Left lung (tissue), 4 donors: ENCODE measurements at regions not wholly inside any gene's neighbourhood (a gene's known extent, or its start where the extent isn't known, plus 50 kb on each side); places are given as distances from the start of the nearest gene placed in this dataset.

Experiments used
- ATAC-seq: fragments of 200-7000 bp; cut with Tn5 transposase; one replicate; pipeline ENCODE4 v1.9.1; 2020; ENCODE audit warnings: moderate library complexity
- DNase-seq, 4 donors: peaks; one replicate each; pipeline ENCODE4 v3.0.0-alpha.2; 2013 to 2020
- H3K27ac ChIP-seq, 2 donors: fragments of 200-600 bp; sonication (generic) in 1 of 2; one replicate each; pipeline versions ENCODE4 v1.5.0 to v1.8.0; 2020 to 2021
- H3K27me3 ChIP-seq, 2 donors: fragments of 200-600 bp; sonication (generic) in 1 of 2; one replicate each; pipeline versions ENCODE4 v1.5.0 to v1.8.0; 2020 to 2021
- H3K36me3 ChIP-seq, 2 donors: fragments of 200-600 bp; sonication (generic) in 1 of 2; one replicate each; pipeline versions ENCODE4 v1.5.0 to v1.8.0; 2020 to 2021
- H3K4me1 ChIP-seq, 2 donors: fragments of 200-600 bp; one replicate each; pipeline ENCODE4 v1.8.0; 2021
- H3K4me3 ChIP-seq, 2 donors: fragments of 200-600 bp; sonication (generic) in 1 of 2; one replicate each; pipeline versions ENCODE4 v1.5.0 to v1.8.0; 2020 to 2021; ENCODE audit warnings: mild to moderate bottlenecking in 1 of 2
- H3K9me3 ChIP-seq, 2 donors: fragments of 200-600 bp; sonication (generic) in 1 of 2; one replicate each; pipeline versions ENCODE4 v1.5.0 to v1.8.0; 2020 to 2021
- intact Hi-C, 2 donors: fragments of 100-400 bp; cut with DNase I; formaldehyde crosslinking; loops; one replicate each; pipeline versions ENCODE4 v1.11.2 to v1.14.2; 2022
- TF ChIP-seq, protein P1 (sequence below), 2 donors: fragments of 200-600 bp; sonication (generic) in 1 of 2; IDR thresholded peaks; one replicate each; pipeline versions ENCODE4 v1.5.0 to v1.8.0; 2021; ENCODE audit warnings: antibody characterized with exemption in 2 of 2
- donor health status: DM: no; HTN: yes; CAD: no.
- donor health status: DM: no; HTN: no; CAD: no.

DNA sequence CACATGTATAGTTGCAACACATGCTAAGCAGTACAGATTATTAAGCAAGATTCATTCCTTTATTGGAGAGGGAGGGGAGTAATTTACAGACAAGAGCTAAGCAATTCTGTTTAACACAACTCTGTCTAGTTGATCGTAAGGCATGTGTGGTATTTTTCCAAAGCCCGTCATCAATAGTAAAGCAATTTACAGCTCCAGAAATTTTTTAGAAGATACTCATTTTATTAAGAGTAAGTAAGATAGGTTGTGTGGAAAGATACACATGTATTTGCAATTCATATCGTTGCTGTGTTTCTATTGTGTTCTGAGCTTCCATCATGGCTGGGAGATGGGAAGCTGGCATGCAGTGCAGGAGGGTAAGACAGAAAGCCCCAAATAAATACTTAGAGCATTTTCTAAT is 289.2 kb upstream of the TMEM161B start:
- Histone ChIP-seq H3K27me3 (no peaks in the 10 kb centered on the region), H3K4me3 (no peak overlapping the region), H3K9me3 (no peaks in the 10 kb centered on the region), H3K27ac (no peak overlapping the region), H3K36me3 (no peaks in the 10 kb centered on the region), H3K4me1 (no peaks in the 10 kb centered on the region)
- intact Hi-C loops = no loop called here
- ATAC-seq (no peak), DNase-seq (no peak)
- TF ChIP-seq, protein P1, sequence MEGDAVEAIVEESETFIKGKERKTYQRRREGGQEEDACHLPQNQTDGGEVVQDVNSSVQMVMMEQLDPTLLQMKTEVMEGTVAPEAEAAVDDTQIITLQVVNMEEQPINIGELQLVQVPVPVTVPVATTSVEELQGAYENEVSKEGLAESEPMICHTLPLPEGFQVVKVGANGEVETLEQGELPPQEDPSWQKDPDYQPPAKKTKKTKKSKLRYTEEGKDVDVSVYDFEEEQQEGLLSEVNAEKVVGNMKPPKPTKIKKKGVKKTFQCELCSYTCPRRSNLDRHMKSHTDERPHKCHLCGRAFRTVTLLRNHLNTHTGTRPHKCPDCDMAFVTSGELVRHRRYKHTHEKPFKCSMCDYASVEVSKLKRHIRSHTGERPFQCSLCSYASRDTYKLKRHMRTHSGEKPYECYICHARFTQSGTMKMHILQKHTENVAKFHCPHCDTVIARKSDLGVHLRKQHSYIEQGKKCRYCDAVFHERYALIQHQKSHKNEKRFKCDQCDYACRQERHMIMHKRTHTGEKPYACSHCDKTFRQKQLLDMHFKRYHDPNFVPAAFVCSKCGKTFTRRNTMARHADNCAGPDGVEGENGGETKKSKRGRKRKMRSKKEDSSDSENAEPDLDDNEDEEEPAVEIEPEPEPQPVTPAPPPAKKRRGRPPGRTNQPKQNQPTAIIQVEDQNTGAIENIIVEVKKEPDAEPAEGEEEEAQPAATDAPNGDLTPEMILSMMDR (IDR thresholded peaks at IDR 0.05) = no peak

DNA sequence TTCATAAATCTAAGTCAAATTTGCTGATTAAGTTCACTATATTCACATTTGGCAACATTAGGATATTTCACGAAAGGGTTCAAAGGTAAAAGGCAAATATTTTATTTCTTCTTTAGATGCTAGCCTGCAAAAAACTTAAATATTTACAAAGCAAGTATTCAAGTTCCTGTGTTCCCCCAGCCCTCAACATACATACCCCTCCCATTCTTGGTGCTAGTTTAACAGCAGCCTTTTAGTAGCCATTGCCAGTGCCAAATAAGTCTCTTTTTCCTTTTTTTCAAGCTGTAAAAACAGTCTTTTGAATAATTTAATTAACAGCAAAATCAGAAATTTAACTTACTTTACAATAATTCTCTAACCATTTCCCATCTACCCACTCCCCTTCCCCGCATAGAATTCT is 288.5 kb upstream of the TMEM161B start:
- H3K36me3 ChIP-seq = no peaks in the 10 kb centered on the region
- no peak overlapping the region for H3K27ac ChIP-seq
- no peaks in the 10 kb centered on the region for H3K9me3 ChIP-seq
- no peaks in the 10 kb centered on the region for H3K4me1 ChIP-seq
- ATAC-seq (no peak), DNase-seq (no peak)
- H3K4me3 ChIP-seq = no peak overlapping the region
- TF ChIP-seq, protein P1 (IDR thresholded peaks at IDR 0.05) = no peak
- H3K27me3 ChIP-seq = no peaks in the 10 kb centered on the region
- intact Hi-C loops = no loop called here

DNA sequence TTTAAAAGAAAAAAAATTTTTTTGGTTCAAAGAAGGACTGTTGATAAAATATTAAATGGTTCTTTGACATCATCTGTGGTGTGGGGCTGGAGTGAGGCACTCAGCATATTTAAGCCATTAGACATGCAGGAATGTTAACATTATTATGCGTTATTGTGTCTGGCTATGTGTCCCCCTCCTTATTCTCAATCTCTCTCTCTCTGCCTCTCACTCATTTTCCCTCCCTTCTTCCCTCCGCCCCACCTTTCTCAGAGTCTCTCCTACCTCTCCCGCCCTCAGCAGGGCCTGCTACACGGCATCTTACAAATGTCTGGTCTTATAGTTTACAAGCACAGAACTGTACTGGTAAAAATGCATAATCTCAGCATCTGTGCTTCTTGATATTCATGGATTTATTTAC is 287.8 kb upstream of the TMEM161B start:
- Histone ChIP-seq H3K36me3 (no peaks in the 10 kb centered on the region), H3K9me3 (no peaks in the 10 kb centered on the region), H3K4me1 (no peaks in the 10 kb centered on the region), H3K27me3 (no peaks in the 10 kb centered on the region), H3K27ac (no peak overlapping the region), H3K4me3 (no peak overlapping the region)
- no peak for DNase-seq
- TF ChIP-seq, protein P1 (IDR thresholded peaks at IDR 0.05) = no peak
- intact Hi-C loops = no loop called here
- no peak for ATAC-seq

DNA sequence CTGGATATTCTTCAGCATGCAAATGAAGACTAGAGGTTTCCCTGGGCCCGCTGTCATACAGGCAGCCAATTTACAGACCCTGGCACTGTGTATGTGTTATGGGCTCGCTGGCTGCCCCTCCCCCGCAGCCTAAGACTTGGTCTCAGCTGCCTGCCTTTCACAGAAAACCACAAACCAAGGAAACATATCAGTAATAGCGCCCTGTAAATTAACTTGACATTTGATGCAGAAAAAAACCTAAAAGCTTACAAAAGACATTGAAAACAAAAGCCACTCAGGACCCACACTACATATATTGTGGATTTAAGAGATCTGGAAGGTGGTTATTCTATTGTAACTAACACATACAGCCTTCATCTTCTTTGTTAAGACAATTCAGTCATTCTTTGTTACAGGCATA is 287.0 kb upstream of the TMEM161B start:
- DNase-seq (no peak), ATAC-seq (no peak)
- Histone ChIP-seq H3K27me3 (no peaks in the 10 kb centered on the region), H3K36me3 (no peaks in the 10 kb centered on the region), H3K9me3 (no peaks in the 10 kb centered on the region), H3K4me3 (no peak overlapping the region), H3K27ac (no peak overlapping the region), H3K4me1 (no peaks in the 10 kb centered on the region)
- TF ChIP-seq, protein P1 (IDR thresholded peaks at IDR 0.05) = no peak
- intact Hi-C loops = no loop called here

DNA sequence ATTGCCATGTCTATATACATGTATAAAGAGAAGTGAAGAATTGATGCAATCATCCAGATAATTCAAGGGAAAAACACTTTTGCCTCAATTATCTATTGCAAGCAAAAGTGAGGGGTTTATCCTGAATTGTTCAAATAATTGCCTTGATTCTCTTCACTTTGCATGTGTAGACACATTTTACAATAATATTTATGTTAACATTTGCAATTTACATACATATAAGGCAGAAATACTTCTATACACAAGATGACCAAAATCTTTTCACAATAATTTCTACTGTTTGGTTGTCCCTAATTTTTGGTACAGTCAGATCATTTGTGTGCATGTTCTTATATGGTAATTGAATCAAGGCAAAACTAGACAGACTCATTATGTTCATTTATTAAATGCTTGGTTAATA is 285.3 kb upstream of the TMEM161B start:
- ATAC-seq (no peak), DNase-seq (no peak)
- intact Hi-C loops = no loop called here
- H3K27ac ChIP-seq = no peak overlapping the region
- H3K4me1 ChIP-seq = no peaks in the 10 kb centered on the region
- H3K4me3 ChIP-seq = no peak overlapping the region
- TF ChIP-seq, protein P1 (IDR thresholded peaks at IDR 0.05) = no peak
- H3K9me3 ChIP-seq = no peaks in the 10 kb centered on the region
- H3K27me3 ChIP-seq = no peaks in the 10 kb centered on the region
- H3K36me3 ChIP-seq = no peaks in the 10 kb centered on the region
